ENCODE measurements at regions not wholly inside any gene's neighbourhood (a gene's known extent, or its start where the extent isn't known, plus 50 kb on each side); places are given as distances from the start of the nearest gene placed in this dataset.

DNA sequence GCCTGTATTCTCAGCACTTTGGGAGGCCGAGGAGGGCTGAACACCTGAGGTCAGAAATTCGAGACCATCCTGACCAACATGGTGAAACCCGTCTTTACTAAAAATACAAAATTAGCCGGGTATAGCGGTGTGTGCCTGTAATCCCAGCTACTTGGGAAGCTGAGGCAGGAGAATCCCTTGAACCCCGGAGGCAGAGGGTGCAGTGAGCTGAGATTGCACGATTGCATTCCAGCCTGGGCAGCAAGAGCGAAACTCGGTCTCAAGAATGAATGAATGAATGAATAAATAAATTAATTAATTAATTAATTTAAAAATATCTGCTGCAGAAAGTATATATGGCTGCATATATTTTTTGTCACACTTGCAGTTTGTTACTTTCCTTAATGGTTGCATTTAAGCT, 781.8 kb downstream of the DNAJB9 start:
- intact Hi-C loops (cut with DNase I; ENCODE audit: low total_unique reads) = no loop called here
- no peaks in the 10 kb centered on the region for H3K9me3 ChIP-seq
- no peak for TF ChIP-seq POLR2A (IDR thresholded peaks at IDR 0.05)
- TF ChIP-seq, protein P1, sequence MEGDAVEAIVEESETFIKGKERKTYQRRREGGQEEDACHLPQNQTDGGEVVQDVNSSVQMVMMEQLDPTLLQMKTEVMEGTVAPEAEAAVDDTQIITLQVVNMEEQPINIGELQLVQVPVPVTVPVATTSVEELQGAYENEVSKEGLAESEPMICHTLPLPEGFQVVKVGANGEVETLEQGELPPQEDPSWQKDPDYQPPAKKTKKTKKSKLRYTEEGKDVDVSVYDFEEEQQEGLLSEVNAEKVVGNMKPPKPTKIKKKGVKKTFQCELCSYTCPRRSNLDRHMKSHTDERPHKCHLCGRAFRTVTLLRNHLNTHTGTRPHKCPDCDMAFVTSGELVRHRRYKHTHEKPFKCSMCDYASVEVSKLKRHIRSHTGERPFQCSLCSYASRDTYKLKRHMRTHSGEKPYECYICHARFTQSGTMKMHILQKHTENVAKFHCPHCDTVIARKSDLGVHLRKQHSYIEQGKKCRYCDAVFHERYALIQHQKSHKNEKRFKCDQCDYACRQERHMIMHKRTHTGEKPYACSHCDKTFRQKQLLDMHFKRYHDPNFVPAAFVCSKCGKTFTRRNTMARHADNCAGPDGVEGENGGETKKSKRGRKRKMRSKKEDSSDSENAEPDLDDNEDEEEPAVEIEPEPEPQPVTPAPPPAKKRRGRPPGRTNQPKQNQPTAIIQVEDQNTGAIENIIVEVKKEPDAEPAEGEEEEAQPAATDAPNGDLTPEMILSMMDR (IDR thresholded peaks at IDR 0.05 in 4 of 5, conservative IDR thresholded peaks at IDR 0.05 in 1 of 5) = no peak
- no peak overlapping the region for H3K4me3 ChIP-seq
- H3K4me1 ChIP-seq = no peaks in the 10 kb centered on the region
- in situ Hi-C loops (cut with MboI; ENCODE audit: low sequenced_read_pairs in 4 of 4) = no loop called here
- H3K27ac ChIP-seq = no peak overlapping the region
- no peaks in the 10 kb centered on the region for H3K36me3 ChIP-seq
- no peaks in the 10 kb centered on the region for H3K27me3 ChIP-seq
- no peak for DNase-seq
- no peak for ATAC-seq

DNA sequence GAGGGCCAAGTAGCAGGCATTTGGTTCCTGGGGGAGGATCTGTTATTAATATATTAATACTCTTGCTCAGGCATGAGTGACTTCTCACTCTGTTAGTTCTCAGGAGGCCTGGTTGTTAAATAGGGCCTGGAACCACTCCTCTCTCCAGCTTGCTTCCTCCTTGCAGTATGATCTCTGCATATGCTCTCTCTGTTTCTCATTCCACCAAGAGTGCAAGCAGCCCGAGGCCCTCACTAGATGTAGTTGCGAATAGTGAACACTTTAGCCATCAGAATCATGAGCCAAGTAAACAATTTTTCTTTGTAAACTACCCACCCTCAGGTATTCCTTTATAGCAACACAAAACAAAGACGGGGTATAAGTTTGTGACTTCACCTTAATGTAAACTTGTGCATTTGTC, 784.3 kb downstream of the DNAJB9 start:
- in situ Hi-C loops (cut with MboI; ENCODE audit: low sequenced_read_pairs in 4 of 4) = no loop called here
- TF ChIP-seq, protein P1 (IDR thresholded peaks at IDR 0.05 in 4 of 5, conservative IDR thresholded peaks at IDR 0.05 in 1 of 5) = no peak
- no peak for TF ChIP-seq POLR2A (IDR thresholded peaks at IDR 0.05)
- ATAC-seq = no peak

DNA sequence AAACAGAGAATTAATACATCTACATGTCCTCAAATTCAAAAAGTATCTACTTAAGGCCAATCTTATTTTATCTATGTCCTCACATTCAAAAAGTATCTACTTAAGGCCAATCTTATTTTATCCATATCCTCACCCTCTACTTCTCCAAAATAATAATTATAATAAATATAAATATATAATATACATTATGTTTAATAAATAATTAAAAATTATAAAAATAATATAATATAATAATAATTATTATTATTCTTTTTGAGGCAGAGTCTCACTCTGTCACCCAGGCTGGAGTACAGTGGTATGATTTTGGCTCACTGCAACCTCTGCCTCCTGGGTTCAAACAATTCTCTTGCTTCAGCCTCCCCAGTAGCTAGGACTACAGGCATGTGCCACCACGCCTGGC, 784.9 kb downstream of the DNAJB9 start:
- no peaks in the 10 kb centered on the region for H3K27me3 ChIP-seq
- H3K4me3 ChIP-seq = no peak overlapping the region
- H3K4me1 ChIP-seq = no peaks in the 10 kb centered on the region
- DNase-seq (no peak), ATAC-seq (no peak)
- TF ChIP-seq POLR2A (IDR thresholded peaks at IDR 0.05) = no peak
- TF ChIP-seq, protein P1 (IDR thresholded peaks at IDR 0.05 in 4 of 5, conservative IDR thresholded peaks at IDR 0.05 in 1 of 5) = no peak
- intact Hi-C loops (cut with DNase I; ENCODE audit: low total_unique reads) (no loop called here), in situ Hi-C loops (cut with MboI; ENCODE audit: low sequenced_read_pairs in 4 of 4) (no loop called here)
- no peaks in the 10 kb centered on the region for H3K9me3 ChIP-seq
- no peaks in the 10 kb centered on the region for H3K36me3 ChIP-seq
- no peak overlapping the region for H3K27ac ChIP-seq

More for the DNA sequence above, 784.3 kb downstream of the DNAJB9 start:
- DNase-seq = no peak
- intact Hi-C loops (cut with DNase I; ENCODE audit: low total_unique reads) = no loop called here
- Histone ChIP-seq H3K9me3 (no peaks in the 10 kb centered on the region), H3K27me3 (no peaks in the 10 kb centered on the region), H3K27ac (no peak overlapping the region), H3K36me3 (no peaks in the 10 kb centered on the region), H3K4me1 (no peaks in the 10 kb centered on the region), H3K4me3 (no peak overlapping the region)

DNA sequence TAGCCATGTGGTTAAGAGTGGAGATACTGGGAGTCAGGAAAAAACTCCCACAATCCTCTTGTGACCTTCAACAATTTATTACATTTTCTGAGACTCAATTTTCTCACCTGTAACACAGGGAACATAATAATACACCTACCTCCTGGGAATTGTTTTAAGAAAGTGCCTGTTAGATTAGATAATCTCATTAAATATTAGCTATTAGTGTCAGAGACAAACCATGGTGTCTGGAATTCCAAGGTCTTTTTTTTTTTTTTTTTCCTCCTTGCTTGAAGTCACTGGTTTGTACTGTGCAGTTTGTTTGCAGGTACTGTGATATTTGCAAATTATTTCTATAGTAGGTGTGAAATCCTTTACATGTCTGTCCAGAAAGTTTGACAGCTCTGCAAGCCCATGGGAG, 806.1 kb downstream of the DNAJB9 start:
- no peaks in the 10 kb centered on the region for H3K9me3 ChIP-seq
- H3K27me3 ChIP-seq = no peaks in the 10 kb centered on the region
- no peak for ATAC-seq
- no peak for DNase-seq
- H3K4me3 ChIP-seq = no peak overlapping the region
- no peaks in the 10 kb centered on the region for H3K36me3 ChIP-seq
- TF ChIP-seq POLR2A (IDR thresholded peaks at IDR 0.05) = no peak
- TF ChIP-seq, protein P1 (IDR thresholded peaks at IDR 0.05 in 4 of 5, conservative IDR thresholded peaks at IDR 0.05 in 1 of 5) = no peak
- in situ Hi-C loops (cut with MboI; ENCODE audit: low sequenced_read_pairs in 4 of 4) (no loop called here), intact Hi-C loops (cut with DNase I; ENCODE audit: low total_unique reads) (no loop called here)
- H3K27ac ChIP-seq = no peak overlapping the region
- no peaks in the 10 kb centered on the region for H3K4me1 ChIP-seq

DNA sequence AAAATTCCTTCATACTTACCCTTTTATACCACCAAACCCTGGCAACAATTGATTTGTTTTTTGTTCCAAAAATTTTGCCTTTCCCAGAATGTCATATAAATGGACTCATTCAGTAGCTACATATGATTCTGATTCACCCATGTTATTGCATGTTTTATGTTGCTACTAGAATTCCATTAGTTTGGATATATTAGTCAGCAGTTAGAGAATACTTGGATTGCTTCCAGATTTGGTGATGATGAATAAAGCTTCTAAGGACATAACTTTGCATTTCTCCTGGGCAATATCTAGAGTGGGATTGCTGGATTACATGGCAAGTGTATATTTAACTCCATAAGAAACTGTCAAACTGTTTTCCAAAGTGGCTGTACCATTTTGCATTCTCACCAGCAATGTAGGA, 806.9 kb downstream of the DNAJB9 start:
- no peaks in the 10 kb centered on the region for H3K4me1 ChIP-seq
- no peak for ATAC-seq
- no peak overlapping the region for H3K4me3 ChIP-seq
- H3K27me3 ChIP-seq = no peaks in the 10 kb centered on the region
- in situ Hi-C loops (cut with MboI; ENCODE audit: low sequenced_read_pairs in 4 of 4) (no loop called here), intact Hi-C loops (cut with DNase I; ENCODE audit: low total_unique reads) (no loop called here)
- no peak for TF ChIP-seq POLR2A (IDR thresholded peaks at IDR 0.05)
- TF ChIP-seq, protein P1 (IDR thresholded peaks at IDR 0.05 in 4 of 5, conservative IDR thresholded peaks at IDR 0.05 in 1 of 5) = no peak
- no peak for DNase-seq
- no peaks in the 10 kb centered on the region for H3K36me3 ChIP-seq
- H3K27ac ChIP-seq = no peak overlapping the region
- H3K9me3 ChIP-seq = no peaks in the 10 kb centered on the region
